MM.1S (cell line): ENCODE measurements at regions not wholly inside any gene's neighbourhood (a gene's known extent, or its start where the extent isn't known, plus 50 kb on each side); places are given as distances from the start of the nearest gene placed in this dataset.

Experiments
- CTCF ChIP-seq: fragments of 300-600 bp; sonication (generic); IDR thresholded peaks from 2 replicates; pipeline ENCODE4 v1.5.1; 2016; ENCODE audit warnings: antibody characterized with exemption, low read length, mixed read lengths
- EZH2 ChIP-seq: fragments of 300-600 bp; sonication (generic); optimal IDR thresholded peaks from 2 replicates; pipeline ENCODE3; 2017; ENCODE audit warnings: low read depth, mild to moderate bottlenecking, antibody characterized with exemption, low read length, mixed read lengths

GRCh38 chr21:15625363-15625762 is 104.4 kb upstream of the USP25 start:
- TF ChIP-seq CTCF (no peak), EZH2 (no peak)
